Trophoblast cell (in vitro differentiated cells and primary cell): ENCODE measurements at regions not wholly inside any gene's neighbourhood (a gene's known extent, or its start where the extent isn't known, plus 50 kb on each side); places are given as distances from the start of the nearest gene placed in this dataset.
A peak's percentile ranks its signal among the peaks of the same experiment; 100 is the strongest.

Source experiments
- DNase-seq, 2 donors: peaks; one replicate each; pipeline ENCODE4 v3.0.0-alpha.2; 2016
- H2AFZ ChIP-seq: 2 replicates; pipeline ENCODE4 v1.6.1; 2013; ENCODE audit warnings: low read length, moderate library complexity, mild to moderate bottlenecking; ENCODE audit not compliant: insufficient read depth, poor library complexity
- H2AK5ac ChIP-seq: 2 replicates; pipeline ENCODE4 v1.6.1; 2013; ENCODE audit warnings: mild to moderate bottlenecking, low read length
- H2BK120ac ChIP-seq: 2 replicates; pipeline ENCODE4 v1.6.1; 2013; ENCODE audit warnings: low read length, mild to moderate bottlenecking, moderate library complexity; ENCODE audit not compliant: insufficient read depth, poor library complexity
- H2BK12ac ChIP-seq: 2 replicates; pipeline ENCODE4 v1.6.1; 2013; ENCODE audit warnings: mild to moderate bottlenecking, low read length, moderate library complexity
- H2BK5ac ChIP-seq: 2 replicates; pipeline ENCODE4 v1.6.1; 2013; ENCODE audit warnings: low read length, low read depth, moderate library complexity, mild to moderate bottlenecking; ENCODE audit not compliant: poor library complexity
- H3K14ac ChIP-seq: 2 replicates; pipeline ENCODE4 v1.6.1; 2013; ENCODE audit warnings: mild to moderate bottlenecking, low read length
- H3K18ac ChIP-seq: 2 replicates; pipeline ENCODE4 v1.6.1; 2013; ENCODE audit warnings: mild to moderate bottlenecking, low read length
- H3K23ac ChIP-seq: 2 replicates; pipeline ENCODE4 v1.6.1; 2013; ENCODE audit warnings: low read length
- H3K27ac ChIP-seq: 2 replicates; pipeline ENCODE4 v1.5.1; 2013; ENCODE audit warnings: low read depth, mild to moderate bottlenecking, inconsistent platforms, low read length, moderate library complexity
- H3K27me3 ChIP-seq: 2 replicates; pipeline ENCODE4 v1.6.1; 2013; ENCODE audit warnings: inconsistent platforms, mild to moderate bottlenecking, low read length, moderate library complexity; ENCODE audit not compliant: insufficient read depth
- H3K36me3 ChIP-seq, 2 experiments: 1 replicate in 1 of 2; 2 replicates in 1 of 2; pipeline ENCODE4 v1.6.1; 2013; ENCODE audit warnings: low read length in 2 of 2, mild to moderate bottlenecking in 2 of 2, moderate library complexity in 1 of 2; ENCODE audit not compliant: insufficient read depth in 2 of 2, control insufficient read depth in 1 of 2
- H3K4ac ChIP-seq: 2 replicates; pipeline ENCODE4 v1.6.1; 2013; ENCODE audit warnings: low read depth, mild to moderate bottlenecking, low read length, moderate library complexity
- H3K4me1 ChIP-seq, 2 experiments: 1 replicate in 1 of 2; 2 replicates in 1 of 2; pipeline ENCODE4 v1.6.1; 2013; ENCODE audit warnings: low read length in 2 of 2, mild to moderate bottlenecking in 2 of 2, moderate library complexity in 1 of 2; ENCODE audit not compliant: insufficient read depth in 2 of 2, control insufficient read depth in 1 of 2
- H3K4me2 ChIP-seq: 2 replicates; pipeline ENCODE4 v1.6.1; 2013; ENCODE audit warnings: inconsistent platforms, mild to moderate bottlenecking, low read length, moderate library complexity
- H3K4me3 ChIP-seq: 2 replicates; pipeline ENCODE4 v1.5.1; 2013; ENCODE audit warnings: mild to moderate bottlenecking, low read depth, low read length, inconsistent platforms
- H3K79me1 ChIP-seq: one replicate; pipeline ENCODE4 v1.6.1; 2013; ENCODE audit warnings: low read length
- H3K79me2 ChIP-seq: 2 replicates; pipeline ENCODE4 v1.6.1; 2013; ENCODE audit warnings: low read length, mild to moderate bottlenecking; ENCODE audit not compliant: control insufficient read depth, insufficient read depth, poor library complexity
- H3K9ac ChIP-seq: 2 replicates; pipeline ENCODE4 v1.6.1; 2013; ENCODE audit warnings: mild to moderate bottlenecking, low read length
- H3K9me3 ChIP-seq: 2 replicates; pipeline ENCODE4 v1.6.1; 2013; ENCODE audit warnings: low read depth, mild to moderate bottlenecking, control low read depth, inconsistent platforms, low read length; ENCODE audit not compliant: insufficient read depth
- H4K12ac ChIP-seq: 2 replicates; pipeline ENCODE4 v1.6.1; 2013; ENCODE audit warnings: low read depth, mild to moderate bottlenecking, low read length, moderate library complexity
- H4K8ac ChIP-seq: 2 replicates; pipeline ENCODE4 v1.6.1; 2013; ENCODE audit warnings: low read depth, mild to moderate bottlenecking, low read length, moderate library complexity
- H4K91ac ChIP-seq: one replicate; pipeline ENCODE4 v1.6.1; 2013; ENCODE audit warnings: low read depth, mild to moderate bottlenecking, low read length, moderate library complexity
- WGBS: extraction: QIAGEN DNeasy Blood & Tissue Kit; methylation state at CpG from one replicate; pipeline ENCODE4 v1.1.7; 2013; ENCODE audit warnings: missing lambda C conversion rate; ENCODE audit not compliant: insufficient read length, insufficient coverage; ENCODE audit errors: extremely low coverage; 5-methylcytosine and 5-hydroxymethylcytosine counted together

- H3K9me3 ChIP-seq: no peaks in the 10 kb centered on the region
- no peak overlapping the region for H4K8ac ChIP-seq
- no peaks in the 10 kb centered on the region for H3K27me3 ChIP-seq
- no peak overlapping the region for H2BK5ac ChIP-seq
- WGBS: no CpG with 5 or more reads among the region's 9 CpGs
- no peaks in the 10 kb centered on the region for H3K79me1 ChIP-seq
- H4K91ac ChIP-seq: no peak overlapping the region
- H3K14ac ChIP-seq: no peak overlapping the region
- DNase-seq: no peak
- H2BK120ac ChIP-seq: no peak overlapping the region
- H3K4me1 ChIP-seq: peaks cover 15% of the 10 kb centered on the region in 2 experiments
- H2AK5ac ChIP-seq: no peak overlapping the region
- H2AFZ ChIP-seq: no peak overlapping the region
- no peaks in the 10 kb centered on the region for H3K79me2 ChIP-seq
- H3K4ac ChIP-seq: no peak overlapping the region
- H3K27ac ChIP-seq: no peak overlapping the region
- no peak overlapping the region for H3K4me3 ChIP-seq
- H3K23ac ChIP-seq: no peak overlapping the region
- no peak overlapping the region for H3K4me2 ChIP-seq
- no peak overlapping the region for H2BK12ac ChIP-seq
- H4K12ac ChIP-seq: no peak overlapping the region
- H3K9ac ChIP-seq: no peak overlapping the region
- H3K36me3 ChIP-seq: no peaks in the 10 kb centered on the region
- no peak overlapping the region for H3K18ac ChIP-seq
Measured at GRCh38 chr15:70443486-70444273, 319.7 kb downstream of the UACA start.

- no peak overlapping the region for H2BK5ac ChIP-seq
- no peak overlapping the region for H2AK5ac ChIP-seq
- no peak overlapping the region for H4K91ac ChIP-seq
- H3K4me3 ChIP-seq: no peak overlapping the region
- DNase-seq: peak; percentile 61 to 86
- no peak overlapping the region for H3K23ac ChIP-seq
- no peak overlapping the region for H2AFZ ChIP-seq
- H3K4ac ChIP-seq: no peak overlapping the region
- no peak overlapping the region for H3K14ac ChIP-seq
- H3K79me2 ChIP-seq: no peaks in the 10 kb centered on the region
- H4K8ac ChIP-seq: no peak overlapping the region
- no CpG with 5 or more reads among the region's 13 CpGs for WGBS
- no peaks in the 10 kb centered on the region for H3K9me3 ChIP-seq
- no peaks in the 10 kb centered on the region for H3K79me1 ChIP-seq
- H2BK12ac ChIP-seq: no peak overlapping the region
- H4K12ac ChIP-seq: no peak overlapping the region
- H3K9ac ChIP-seq: no peak overlapping the region
- no peak overlapping the region for H3K18ac ChIP-seq
- H2BK120ac ChIP-seq: no peak overlapping the region
- no peaks in the 10 kb centered on the region for H3K27me3 ChIP-seq
- no peaks in the 10 kb centered on the region for H3K36me3 ChIP-seq
- no peak overlapping the region for H3K4me2 ChIP-seq
- H3K4me1 ChIP-seq: peaks cover 15 to 22% of the 10 kb centered on the region in 2 experiments
- H3K27ac ChIP-seq: no peak overlapping the region
Measured at GRCh38 chr15:70442616-70443321, 320.6 kb downstream of the UACA start.

- Histone ChIP-seq H3K79me2 (no peaks in the 10 kb centered on the region), H3K9ac (no peak overlapping the region), H3K27ac (no peak overlapping the region), H3K27me3 (no peaks in the 10 kb centered on the region), H2AK5ac (no peak overlapping the region), H2BK5ac (no peak overlapping the region), H3K23ac (no peak overlapping the region), H4K12ac (no peak overlapping the region), H4K8ac (no peak overlapping the region), H3K79me1 (no peaks in the 10 kb centered on the region), H4K91ac (no peak overlapping the region), H2AFZ (no peak overlapping the region), H3K4me3 (no peak overlapping the region), H2BK120ac (no peak overlapping the region), H3K4me1 (peaks cover 15 to 22% of the 10 kb centered on the region in 2 experiments), H3K36me3 (no peaks in the 10 kb centered on the region), H3K9me3 (no peaks in the 10 kb centered on the region), H3K18ac (no peak overlapping the region), H2BK12ac (no peak overlapping the region), H3K14ac (no peak overlapping the region), H3K4ac (no peak overlapping the region), H3K4me2 (no peak overlapping the region)
- DNase-seq: no peak
- WGBS: no CpG with 5 or more reads among the region's 13 CpGs
Measured at GRCh38 chr15:70442211-70442610, 321.1 kb downstream of the UACA start.

GRCh38 chr15:70440416-70441138 lies 322.8 kb downstream of the UACA start:
- no peak overlapping the region for H2AK5ac ChIP-seq
- H4K8ac ChIP-seq: no peak overlapping the region
- no peaks in the 10 kb centered on the region for H3K79me1 ChIP-seq
- no peaks in the 10 kb centered on the region for H3K79me2 ChIP-seq
- no peak overlapping the region for H2BK12ac ChIP-seq
- no peak overlapping the region for H3K4me2 ChIP-seq
- H3K23ac ChIP-seq: no peak overlapping the region
- no peaks in the 10 kb centered on the region for H3K36me3 ChIP-seq
- H2BK5ac ChIP-seq: no peak overlapping the region
- no peak overlapping the region for H3K4ac ChIP-seq
- H3K27ac ChIP-seq: no peak overlapping the region
- no peak overlapping the region for H3K14ac ChIP-seq
- peak; percentile 98 to 99 for DNase-seq
- H3K4me3 ChIP-seq: no peak overlapping the region
- H2BK120ac ChIP-seq: no peak overlapping the region
- H4K12ac ChIP-seq: no peak overlapping the region
- WGBS: no CpG with 5 or more reads among the region's 10 CpGs
- peaks cover 15 to 22% of the 10 kb centered on the region in 2 experiments for H3K4me1 ChIP-seq
- H3K9ac ChIP-seq: no peak overlapping the region
- no peaks in the 10 kb centered on the region for H3K9me3 ChIP-seq
- no peak overlapping the region for H2AFZ ChIP-seq
- no peak overlapping the region for H4K91ac ChIP-seq
- no peak overlapping the region for H3K18ac ChIP-seq
- H3K27me3 ChIP-seq: no peaks in the 10 kb centered on the region
